ENCODE measurements at regions not wholly inside any gene's neighbourhood (a gene's known extent, or its start where the extent isn't known, plus 50 kb on each side); places are given as distances from the start of the nearest gene placed in this dataset.

- Histone ChIP-seq H3K36me3 (ENCODE audit: control insufficient read depth, insufficient read depth, low read length) (no peaks in the 10 kb centered on the region), H3K27me3 (replicated peaks; ENCODE audit: control insufficient read depth, insufficient read depth, low read length) (no peaks in the 10 kb centered on the region), H3K4me1 (no peaks in the 10 kb centered on the region), H3K4me3 (ENCODE audit: low read depth, low read length) (no peak overlapping the region), H3K9me3 (no peaks in the 10 kb centered on the region)
- peaks cover 5% of the 10 kb centered on the region for H3K9me3 Mint-ChIP-seq (ENCODE audit: unreplicated experiment)
- TF ChIP-seq, protein P1, sequence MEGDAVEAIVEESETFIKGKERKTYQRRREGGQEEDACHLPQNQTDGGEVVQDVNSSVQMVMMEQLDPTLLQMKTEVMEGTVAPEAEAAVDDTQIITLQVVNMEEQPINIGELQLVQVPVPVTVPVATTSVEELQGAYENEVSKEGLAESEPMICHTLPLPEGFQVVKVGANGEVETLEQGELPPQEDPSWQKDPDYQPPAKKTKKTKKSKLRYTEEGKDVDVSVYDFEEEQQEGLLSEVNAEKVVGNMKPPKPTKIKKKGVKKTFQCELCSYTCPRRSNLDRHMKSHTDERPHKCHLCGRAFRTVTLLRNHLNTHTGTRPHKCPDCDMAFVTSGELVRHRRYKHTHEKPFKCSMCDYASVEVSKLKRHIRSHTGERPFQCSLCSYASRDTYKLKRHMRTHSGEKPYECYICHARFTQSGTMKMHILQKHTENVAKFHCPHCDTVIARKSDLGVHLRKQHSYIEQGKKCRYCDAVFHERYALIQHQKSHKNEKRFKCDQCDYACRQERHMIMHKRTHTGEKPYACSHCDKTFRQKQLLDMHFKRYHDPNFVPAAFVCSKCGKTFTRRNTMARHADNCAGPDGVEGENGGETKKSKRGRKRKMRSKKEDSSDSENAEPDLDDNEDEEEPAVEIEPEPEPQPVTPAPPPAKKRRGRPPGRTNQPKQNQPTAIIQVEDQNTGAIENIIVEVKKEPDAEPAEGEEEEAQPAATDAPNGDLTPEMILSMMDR (IDR thresholded peaks at IDR 0.05; ENCODE audit: insufficient read depth in 1 of 2, low read depth in 1 of 2, low read length in 1 of 2, severe bottlenecking in 1 of 2, unreplicated experiment in 1 of 2), result no peak
- ChIA-PET POLR2A (no interaction called here), CTCF (no interaction called here)
- no peaks in the 10 kb centered on the region for H3K4me1 Mint-ChIP-seq (ENCODE audit: low read depth, unreplicated experiment)
- no TSS peak for BruUV-seq (replicated peaks)
- no peak overlapping the region for H3K4me3 Mint-ChIP-seq (ENCODE audit: unreplicated experiment)
- H3K27ac Mint-ChIP-seq (ENCODE audit: unreplicated experiment), result no peak overlapping the region
- H3K27me3 Mint-ChIP-seq (ENCODE audit: insufficient read depth, unreplicated experiment), result no peaks in the 10 kb centered on the region
- no peaks in the 10 kb centered on the region for H3K36me3 Mint-ChIP-seq (ENCODE audit: insufficient read depth, unreplicated experiment)
- no peak for DNase-seq
- intact Hi-C loops (cut with micrococcal nuclease; ENCODE audit: unreplicated experiment), result no loop called here
These were observed 125.3 kb upstream of the DNAH14 start for GRCh38 chr1:224804220-224804619.

DNA sequence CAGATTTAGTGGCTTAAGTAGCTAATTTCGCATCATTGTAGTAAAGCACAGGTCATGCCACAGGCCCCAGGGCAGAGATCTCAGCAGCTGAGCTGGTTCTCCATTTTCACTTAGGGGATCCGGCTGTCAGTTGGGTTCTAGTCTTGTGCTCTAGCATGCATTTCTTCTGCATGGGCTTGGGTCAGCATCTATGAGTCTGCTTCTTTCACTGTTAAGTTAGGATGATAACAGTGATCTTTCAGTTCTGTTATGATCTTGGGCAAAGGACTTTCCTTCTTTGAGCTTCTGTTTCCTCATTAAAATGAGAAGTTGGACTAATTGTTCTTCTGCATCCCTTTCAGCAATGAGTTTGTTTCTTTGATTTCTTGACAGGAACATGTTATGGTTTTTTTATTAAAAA, 123.6 kb upstream of the DNAH14 start:
- BruUV-seq (replicated peaks), result no TSS peak
- no peaks in the 10 kb centered on the region for H3K27me3 ChIP-seq (replicated peaks; ENCODE audit: control insufficient read depth, insufficient read depth, low read length)
- no peaks in the 10 kb centered on the region for H3K27me3 Mint-ChIP-seq (ENCODE audit: insufficient read depth, unreplicated experiment)
- intact Hi-C loops (cut with micrococcal nuclease; ENCODE audit: unreplicated experiment), result no loop called here
- H3K27ac Mint-ChIP-seq (ENCODE audit: unreplicated experiment), result no peak overlapping the region
- H3K36me3 ChIP-seq (ENCODE audit: control insufficient read depth, insufficient read depth, low read length), result no peaks in the 10 kb centered on the region
- TF ChIP-seq, protein P1 (IDR thresholded peaks at IDR 0.05; ENCODE audit: insufficient read depth in 1 of 2, low read depth in 1 of 2, low read length in 1 of 2, severe bottlenecking in 1 of 2, unreplicated experiment in 1 of 2), result no peak
- H3K9me3 Mint-ChIP-seq (ENCODE audit: unreplicated experiment), result peaks cover 6% of the 10 kb centered on the region
- POLR2A ChIA-PET, result no interaction called here
- H3K36me3 Mint-ChIP-seq (ENCODE audit: insufficient read depth, unreplicated experiment), result no peaks in the 10 kb centered on the region
- no peak for DNase-seq
- H3K4me1 ChIP-seq, result no peaks in the 10 kb centered on the region
- CTCF ChIA-PET, result no interaction called here
- no peaks in the 10 kb centered on the region for H3K9me3 ChIP-seq
- H3K4me1 Mint-ChIP-seq (ENCODE audit: low read depth, unreplicated experiment), result no peaks in the 10 kb centered on the region
- H3K4me3 Mint-ChIP-seq (ENCODE audit: unreplicated experiment), result no peak overlapping the region
- H3K4me3 ChIP-seq (ENCODE audit: low read depth, low read length), result no peak overlapping the region

DNA sequence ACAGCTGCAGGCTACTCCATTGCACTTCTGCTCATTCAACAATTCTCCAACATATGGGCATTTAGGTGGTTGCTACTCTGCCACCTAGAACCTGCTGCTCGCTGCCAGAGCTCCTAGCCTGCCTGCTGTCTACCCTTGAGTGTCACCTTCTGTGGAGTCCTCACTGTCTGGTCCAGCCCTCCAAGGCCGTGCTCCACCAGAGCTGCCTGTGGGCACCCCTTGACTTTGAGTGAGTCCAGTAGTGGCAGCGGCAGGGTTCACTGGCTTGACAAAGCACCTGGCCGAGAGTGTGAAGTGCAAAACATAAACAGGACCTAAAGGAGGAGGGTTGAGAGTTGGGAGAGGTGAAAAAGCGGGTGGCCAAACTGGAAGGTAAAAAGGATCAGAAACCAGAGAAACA, 120.3 kb upstream of the DNAH14 start:
- no peaks in the 10 kb centered on the region for H3K36me3 ChIP-seq (ENCODE audit: control insufficient read depth, insufficient read depth, low read length)
- no peaks in the 10 kb centered on the region for H3K27me3 Mint-ChIP-seq (ENCODE audit: insufficient read depth, unreplicated experiment)
- POLR2A ChIA-PET, result no interaction called here
- H3K4me1 Mint-ChIP-seq (ENCODE audit: low read depth, unreplicated experiment), result no peaks in the 10 kb centered on the region
- no peak overlapping the region for H3K27ac Mint-ChIP-seq (ENCODE audit: unreplicated experiment)
- intact Hi-C loops (cut with micrococcal nuclease; ENCODE audit: unreplicated experiment), result no loop called here
- H3K4me3 Mint-ChIP-seq (ENCODE audit: unreplicated experiment), result no peak overlapping the region
- H3K4me3 ChIP-seq (ENCODE audit: low read depth, low read length), result no peak overlapping the region
- no TSS peak for BruUV-seq (replicated peaks)
- peaks cover 6% of the 10 kb centered on the region for H3K9me3 Mint-ChIP-seq (ENCODE audit: unreplicated experiment)
- H3K9me3 ChIP-seq, result no peaks in the 10 kb centered on the region
- TF ChIP-seq, protein P1 (IDR thresholded peaks at IDR 0.05; ENCODE audit: insufficient read depth in 1 of 2, low read depth in 1 of 2, low read length in 1 of 2, severe bottlenecking in 1 of 2, unreplicated experiment in 1 of 2), result no peak
- DNase-seq, result no peak
- no peaks in the 10 kb centered on the region for H3K36me3 Mint-ChIP-seq (ENCODE audit: insufficient read depth, unreplicated experiment)
- H3K4me1 ChIP-seq, result no peaks in the 10 kb centered on the region
- no peaks in the 10 kb centered on the region for H3K27me3 ChIP-seq (replicated peaks; ENCODE audit: control insufficient read depth, insufficient read depth, low read length)
- CTCF ChIA-PET, result no interaction called here
